Retinal pigment epithelial cell (primary cell): ENCODE measurements at regions not wholly inside any gene's neighbourhood (a gene's known extent, or its start where the extent isn't known, plus 50 kb on each side); places are given as distances from the start of the nearest gene placed in this dataset.

ENCODE experiments used
- DNase-seq: peaks from one replicate; pipeline ENCODE4 v3.0.0-alpha.2; 2010; ENCODE audit warnings: low read depth
- H3K4me3 ChIP-seq: 2 replicates; pipeline ENCODE4 v1.5.1; 2011; ENCODE audit warnings: mild to moderate bottlenecking, low read length, control low read depth, moderate library complexity
- TF ChIP-seq, protein P1 (sequence below): conservative IDR thresholded peaks from 2 replicates; pipeline ENCODE4 v1.5.1; 2011; ENCODE audit warnings: low read depth, low read length, control low read depth, inconsistent platforms

GRCh38 chr18:41324020-41324791, 630.8 kb upstream of the PIK3C3 start:
- TF ChIP-seq, protein P1, sequence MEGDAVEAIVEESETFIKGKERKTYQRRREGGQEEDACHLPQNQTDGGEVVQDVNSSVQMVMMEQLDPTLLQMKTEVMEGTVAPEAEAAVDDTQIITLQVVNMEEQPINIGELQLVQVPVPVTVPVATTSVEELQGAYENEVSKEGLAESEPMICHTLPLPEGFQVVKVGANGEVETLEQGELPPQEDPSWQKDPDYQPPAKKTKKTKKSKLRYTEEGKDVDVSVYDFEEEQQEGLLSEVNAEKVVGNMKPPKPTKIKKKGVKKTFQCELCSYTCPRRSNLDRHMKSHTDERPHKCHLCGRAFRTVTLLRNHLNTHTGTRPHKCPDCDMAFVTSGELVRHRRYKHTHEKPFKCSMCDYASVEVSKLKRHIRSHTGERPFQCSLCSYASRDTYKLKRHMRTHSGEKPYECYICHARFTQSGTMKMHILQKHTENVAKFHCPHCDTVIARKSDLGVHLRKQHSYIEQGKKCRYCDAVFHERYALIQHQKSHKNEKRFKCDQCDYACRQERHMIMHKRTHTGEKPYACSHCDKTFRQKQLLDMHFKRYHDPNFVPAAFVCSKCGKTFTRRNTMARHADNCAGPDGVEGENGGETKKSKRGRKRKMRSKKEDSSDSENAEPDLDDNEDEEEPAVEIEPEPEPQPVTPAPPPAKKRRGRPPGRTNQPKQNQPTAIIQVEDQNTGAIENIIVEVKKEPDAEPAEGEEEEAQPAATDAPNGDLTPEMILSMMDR, result no peak
- no peak for DNase-seq
- H3K4me3 ChIP-seq, result no peak overlapping the region

DNA sequence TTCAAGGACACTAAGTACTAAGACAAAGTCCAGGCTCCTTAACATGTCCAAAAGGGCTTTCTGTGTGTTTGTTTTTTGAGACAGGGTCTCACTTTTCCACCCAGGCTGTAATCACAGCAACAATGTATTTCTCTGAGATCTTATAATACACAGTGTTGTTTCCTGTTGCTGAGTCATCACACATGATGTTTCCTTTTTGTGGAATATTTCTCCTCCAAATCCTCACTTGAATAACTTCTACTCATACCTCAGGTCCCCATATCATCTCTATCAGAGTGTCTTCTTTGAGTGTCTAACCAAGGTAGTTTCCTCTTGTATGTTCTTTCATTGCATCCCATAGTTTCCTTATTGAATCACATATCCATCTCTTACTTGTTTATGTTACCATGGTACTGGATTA, 632.0 kb upstream of the PIK3C3 start:
- no peak overlapping the region for H3K4me3 ChIP-seq
- DNase-seq, result no peak
- TF ChIP-seq, protein P1, result no peak

- DNase-seq, result no peak
- TF ChIP-seq, protein P1, result no peak
- no peak overlapping the region for H3K4me3 ChIP-seq
These were observed 634.9 kb upstream of the PIK3C3 start for GRCh38 chr18:41320100-41320499.

DNA sequence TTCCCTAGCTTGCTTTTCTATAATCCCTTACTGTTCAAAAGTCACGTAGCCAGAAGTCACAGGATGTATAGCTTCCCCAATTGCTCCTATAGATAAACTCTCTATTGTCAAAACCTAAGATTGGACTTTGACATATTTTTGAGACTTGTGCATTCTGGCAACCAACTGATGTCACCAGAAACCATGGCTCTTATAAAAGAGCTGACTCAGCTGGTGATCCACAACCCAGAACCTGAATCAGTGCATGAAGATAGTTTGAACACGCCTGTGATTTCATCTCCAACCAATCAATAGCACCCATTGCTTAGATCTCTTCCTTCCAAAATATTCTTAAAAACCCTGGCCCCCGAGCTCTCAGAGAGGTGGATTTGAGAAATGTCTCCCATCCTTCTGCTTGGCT, 639.9 kb upstream of the PIK3C3 start:
- no peak overlapping the region for H3K4me3 ChIP-seq
- no peak for DNase-seq
- TF ChIP-seq, protein P1, result no peak

DNA sequence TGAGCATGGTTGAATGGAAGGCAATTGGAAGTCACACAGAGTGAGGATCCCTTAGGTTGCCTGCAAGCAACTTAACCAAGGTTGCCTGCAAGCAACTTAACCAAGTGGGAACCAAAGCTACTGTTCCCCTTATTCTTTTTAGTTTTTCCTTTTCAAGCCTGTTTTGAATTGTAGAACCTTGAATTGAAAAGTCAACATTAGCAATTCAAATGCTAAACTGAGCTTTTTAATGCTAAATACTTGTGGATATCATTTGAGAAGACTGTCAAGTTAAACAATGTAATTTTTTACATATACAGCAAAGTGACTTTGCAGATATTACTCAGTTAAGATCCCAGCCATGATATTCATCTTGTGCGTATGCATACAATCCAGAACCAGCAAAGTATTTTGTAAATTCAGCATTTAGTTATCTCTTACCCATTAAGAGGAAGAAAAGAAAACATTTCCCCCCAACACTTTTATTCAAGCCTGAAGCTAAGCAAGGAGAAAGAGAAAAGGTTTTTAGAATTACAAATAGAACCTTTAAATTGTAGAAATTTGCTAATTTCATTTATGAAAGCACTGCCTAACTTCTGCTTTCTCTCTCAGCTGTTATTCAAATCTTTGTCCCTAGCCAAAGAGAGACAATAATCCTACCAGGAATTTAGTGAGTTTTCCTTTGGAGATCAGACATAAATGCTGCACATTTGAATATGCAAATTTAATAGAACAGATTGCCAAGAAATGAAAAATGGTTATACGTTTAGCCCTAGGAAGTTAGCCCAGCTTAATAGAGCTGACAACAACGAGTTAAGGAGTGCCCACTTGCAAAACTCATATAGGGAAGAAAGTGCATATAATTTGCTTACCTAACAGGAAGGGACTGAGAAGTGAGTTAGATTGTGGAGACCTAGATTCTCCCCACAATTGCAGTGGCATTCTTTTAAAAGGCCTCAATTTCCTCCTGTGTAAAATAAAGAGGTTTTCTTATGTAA, 643.2 kb upstream of the PIK3C3 start:
- TF ChIP-seq, protein P1, result no peak
- no peak overlapping the region for H3K4me3 ChIP-seq
- DNase-seq, result no peak

DNA sequence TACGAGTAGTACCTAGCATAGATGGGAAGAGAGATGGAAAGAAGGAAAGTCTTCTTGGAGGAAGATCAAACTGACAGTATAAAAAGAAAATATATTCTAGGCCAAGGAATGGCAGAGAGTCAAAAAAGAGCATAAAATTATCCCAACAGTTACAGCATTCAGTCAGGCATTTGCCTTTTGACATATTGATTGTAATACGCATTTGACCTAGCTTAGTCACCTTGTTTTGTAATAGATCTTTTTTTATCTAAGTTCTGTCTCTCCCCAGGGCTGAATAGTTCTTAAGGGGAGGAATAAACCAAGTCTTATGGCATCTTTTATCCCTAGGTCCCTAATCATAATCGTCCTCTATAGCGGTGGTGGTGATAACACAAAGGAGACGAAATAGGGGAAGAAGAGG, 657.3 kb upstream of the PIK3C3 start:
- no peak overlapping the region for H3K4me3 ChIP-seq
- TF ChIP-seq, protein P1, result no peak
- no peak for DNase-seq
